ENCODE measurements at regions not wholly inside any gene's neighbourhood (a gene's known extent, or its start where the extent isn't known, plus 50 kb on each side); places are given as distances from the start of the nearest gene placed in this dataset.

GRCh38 chr5:2131826-2132496, 249.2 kb upstream of the IRX4 start:
- Histone ChIP-seq H3K79me2 (ENCODE audit: insufficient read depth, low read length) (no peaks in the 10 kb centered on the region), H3K27me3 (ENCODE audit: insufficient read depth, low read length) (peaks cover 9% of the 10 kb centered on the region; the same call in 1 of the 2 replicates), H3K4me2 (ENCODE audit: low read length) (no peak overlapping the region), H3K27ac (ENCODE audit: low read depth, low read length) (no peak overlapping the region), H3K9ac (ENCODE audit: low read length) (no peak overlapping the region), H3K36me3 (ENCODE audit: control insufficient read depth in 1 of 2, insufficient read depth in 2 of 2, low read length in 2 of 2) (no peaks in the 10 kb centered on the region), H2AFZ (ENCODE audit: low read depth, low read length, poor library complexity, severe bottlenecking) (no peak overlapping the region), H3K4me3 (replicated peaks in 1 of 2; ENCODE audit: low read depth in 1 of 2, low read length in 2 of 2) (no peak overlapping the region), H3K9me2 (ENCODE audit: insufficient read depth) (no peaks in the 10 kb centered on the region), H4K20me1 (ENCODE audit: insufficient read depth) (no peaks in the 10 kb centered on the region), H3K9me3 (ENCODE audit: control insufficient read depth in 1 of 2, insufficient read depth in 1 of 2, low read depth in 1 of 2, low read length in 2 of 2) (no peaks in the 10 kb centered on the region), H3K4me1 (ENCODE audit: control insufficient read depth in 1 of 2, insufficient read depth in 2 of 2, low read length in 2 of 2) (no peaks in the 10 kb centered on the region)
- TF ChIP-seq SP1 (IDR thresholded peaks at IDR 0.05; ENCODE audit: low read depth) (no peak), CEBPB (IDR thresholded peaks at IDR 0.05; ENCODE audit: low read depth) (no peak), POLR2AphosphoS5 (IDR thresholded peaks at IDR 0.05; ENCODE audit: low read depth, low read length) (no peak), POLR2A (IDR thresholded peaks at IDR 0.05; ENCODE audit: borderline replicate concordance, extremely low read depth, insufficient read depth, insufficient read length) (no peak), YY1 (IDR thresholded peaks at IDR 0.05; ENCODE audit: extremely low read depth, insufficient replicate concordance, low read depth, low read length) (no peak), ELF1 (IDR thresholded peaks at IDR 0.05; ENCODE audit: borderline replicate concordance, low read depth) (no peak), EZH2phosphoT487 (IDR thresholded peaks at IDR 0.05; ENCODE audit: borderline replicate concordance) (no peak), RAD21 (IDR thresholded peaks at IDR 0.05; ENCODE audit: low read depth) (no peak), CBX3 (IDR thresholded peaks at IDR 0.05; ENCODE audit: low read depth) (no peak), EZH2 (IDR thresholded peaks at IDR 0.05) (no peak), TCF7L2 (IDR thresholded peaks at IDR 0.05; ENCODE audit: borderline replicate concordance, extremely low read depth, insufficient read depth, insufficient read length) (no peak), FOSL1 (IDR thresholded peaks at IDR 0.05; ENCODE audit: low read depth) (no peak)
- TF ChIP-seq, protein P1, sequence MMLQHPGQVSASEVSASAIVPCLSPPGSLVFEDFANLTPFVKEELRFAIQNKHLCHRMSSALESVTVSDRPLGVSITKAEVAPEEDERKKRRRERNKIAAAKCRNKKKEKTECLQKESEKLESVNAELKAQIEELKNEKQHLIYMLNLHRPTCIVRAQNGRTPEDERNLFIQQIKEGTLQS (IDR thresholded peaks at IDR 0.05) = no peak
- TF ChIP-seq, protein P2, sequence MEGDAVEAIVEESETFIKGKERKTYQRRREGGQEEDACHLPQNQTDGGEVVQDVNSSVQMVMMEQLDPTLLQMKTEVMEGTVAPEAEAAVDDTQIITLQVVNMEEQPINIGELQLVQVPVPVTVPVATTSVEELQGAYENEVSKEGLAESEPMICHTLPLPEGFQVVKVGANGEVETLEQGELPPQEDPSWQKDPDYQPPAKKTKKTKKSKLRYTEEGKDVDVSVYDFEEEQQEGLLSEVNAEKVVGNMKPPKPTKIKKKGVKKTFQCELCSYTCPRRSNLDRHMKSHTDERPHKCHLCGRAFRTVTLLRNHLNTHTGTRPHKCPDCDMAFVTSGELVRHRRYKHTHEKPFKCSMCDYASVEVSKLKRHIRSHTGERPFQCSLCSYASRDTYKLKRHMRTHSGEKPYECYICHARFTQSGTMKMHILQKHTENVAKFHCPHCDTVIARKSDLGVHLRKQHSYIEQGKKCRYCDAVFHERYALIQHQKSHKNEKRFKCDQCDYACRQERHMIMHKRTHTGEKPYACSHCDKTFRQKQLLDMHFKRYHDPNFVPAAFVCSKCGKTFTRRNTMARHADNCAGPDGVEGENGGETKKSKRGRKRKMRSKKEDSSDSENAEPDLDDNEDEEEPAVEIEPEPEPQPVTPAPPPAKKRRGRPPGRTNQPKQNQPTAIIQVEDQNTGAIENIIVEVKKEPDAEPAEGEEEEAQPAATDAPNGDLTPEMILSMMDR (IDR thresholded peaks at IDR 0.05 in 2 of 3, conservative IDR thresholded peaks at IDR 0.05 in 1 of 3; ENCODE audit: borderline replicate concordance in 1 of 3, insufficient read depth in 1 of 3, low read depth in 2 of 3, low read length in 2 of 3) = no peak
- TF ChIP-seq, protein P3, sequence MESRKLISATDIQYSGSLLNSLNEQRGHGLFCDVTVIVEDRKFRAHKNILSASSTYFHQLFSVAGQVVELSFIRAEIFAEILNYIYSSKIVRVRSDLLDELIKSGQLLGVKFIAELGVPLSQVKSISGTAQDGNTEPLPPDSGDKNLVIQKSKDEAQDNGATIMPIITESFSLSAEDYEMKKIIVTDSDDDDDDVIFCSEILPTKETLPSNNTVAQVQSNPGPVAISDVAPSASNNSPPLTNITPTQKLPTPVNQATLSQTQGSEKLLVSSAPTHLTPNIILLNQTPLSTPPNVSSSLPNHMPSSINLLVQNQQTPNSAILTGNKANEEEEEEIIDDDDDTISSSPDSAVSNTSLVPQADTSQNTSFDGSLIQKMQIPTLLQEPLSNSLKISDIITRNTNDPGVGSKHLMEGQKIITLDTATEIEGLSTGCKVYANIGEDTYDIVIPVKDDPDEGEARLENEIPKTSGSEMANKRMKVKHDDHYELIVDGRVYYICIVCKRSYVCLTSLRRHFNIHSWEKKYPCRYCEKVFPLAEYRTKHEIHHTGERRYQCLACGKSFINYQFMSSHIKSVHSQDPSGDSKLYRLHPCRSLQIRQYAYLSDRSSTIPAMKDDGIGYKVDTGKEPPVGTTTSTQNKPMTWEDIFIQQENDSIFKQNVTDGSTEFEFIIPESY (IDR thresholded peaks at IDR 0.05; ENCODE audit: extremely low read depth, insufficient replicate concordance, low read length) = no peak
- TF ChIP-seq, protein P4, sequence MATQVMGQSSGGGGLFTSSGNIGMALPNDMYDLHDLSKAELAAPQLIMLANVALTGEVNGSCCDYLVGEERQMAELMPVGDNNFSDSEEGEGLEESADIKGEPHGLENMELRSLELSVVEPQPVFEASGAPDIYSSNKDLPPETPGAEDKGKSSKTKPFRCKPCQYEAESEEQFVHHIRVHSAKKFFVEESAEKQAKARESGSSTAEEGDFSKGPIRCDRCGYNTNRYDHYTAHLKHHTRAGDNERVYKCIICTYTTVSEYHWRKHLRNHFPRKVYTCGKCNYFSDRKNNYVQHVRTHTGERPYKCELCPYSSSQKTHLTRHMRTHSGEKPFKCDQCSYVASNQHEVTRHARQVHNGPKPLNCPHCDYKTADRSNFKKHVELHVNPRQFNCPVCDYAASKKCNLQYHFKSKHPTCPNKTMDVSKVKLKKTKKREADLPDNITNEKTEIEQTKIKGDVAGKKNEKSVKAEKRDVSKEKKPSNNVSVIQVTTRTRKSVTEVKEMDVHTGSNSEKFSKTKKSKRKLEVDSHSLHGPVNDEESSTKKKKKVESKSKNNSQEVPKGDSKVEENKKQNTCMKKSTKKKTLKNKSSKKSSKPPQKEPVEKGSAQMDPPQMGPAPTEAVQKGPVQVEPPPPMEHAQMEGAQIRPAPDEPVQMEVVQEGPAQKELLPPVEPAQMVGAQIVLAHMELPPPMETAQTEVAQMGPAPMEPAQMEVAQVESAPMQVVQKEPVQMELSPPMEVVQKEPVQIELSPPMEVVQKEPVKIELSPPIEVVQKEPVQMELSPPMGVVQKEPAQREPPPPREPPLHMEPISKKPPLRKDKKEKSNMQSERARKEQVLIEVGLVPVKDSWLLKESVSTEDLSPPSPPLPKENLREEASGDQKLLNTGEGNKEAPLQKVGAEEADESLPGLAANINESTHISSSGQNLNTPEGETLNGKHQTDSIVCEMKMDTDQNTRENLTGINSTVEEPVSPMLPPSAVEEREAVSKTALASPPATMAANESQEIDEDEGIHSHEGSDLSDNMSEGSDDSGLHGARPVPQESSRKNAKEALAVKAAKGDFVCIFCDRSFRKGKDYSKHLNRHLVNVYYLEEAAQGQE (IDR thresholded peaks at IDR 0.05; ENCODE audit: low read depth) = no peak
- BruUV-seq (replicated peaks) = no TSS peak
- intact Hi-C loops (cut with micrococcal nuclease) = no loop called here
- POLR2A ChIA-PET = no interaction called here
- CTCF ChIA-PET = no interaction called here
- RAD21 ChIA-PET (ENCODE audit: low non-redundant PET in 1 of 2, low total read pairs in 2 of 2, uncharacterized antibody in 2 of 2, unreplicated experiment in 2 of 2) = no interaction called here
- no peak for DNase-seq (ENCODE audit: low read depth, low spot score)
- ATAC-seq = no peak

Data from HCT116 (cell line).